ENCODE measurements at regions not wholly inside any gene's neighbourhood (a gene's known extent, or its start where the extent isn't known, plus 50 kb on each side); places are given as distances from the start of the nearest gene placed in this dataset.

GRCh38 chr1:20426371-20426770 is 59.6 kb downstream of the CAMK2N1 start:
- TF ChIP-seq, protein P1, sequence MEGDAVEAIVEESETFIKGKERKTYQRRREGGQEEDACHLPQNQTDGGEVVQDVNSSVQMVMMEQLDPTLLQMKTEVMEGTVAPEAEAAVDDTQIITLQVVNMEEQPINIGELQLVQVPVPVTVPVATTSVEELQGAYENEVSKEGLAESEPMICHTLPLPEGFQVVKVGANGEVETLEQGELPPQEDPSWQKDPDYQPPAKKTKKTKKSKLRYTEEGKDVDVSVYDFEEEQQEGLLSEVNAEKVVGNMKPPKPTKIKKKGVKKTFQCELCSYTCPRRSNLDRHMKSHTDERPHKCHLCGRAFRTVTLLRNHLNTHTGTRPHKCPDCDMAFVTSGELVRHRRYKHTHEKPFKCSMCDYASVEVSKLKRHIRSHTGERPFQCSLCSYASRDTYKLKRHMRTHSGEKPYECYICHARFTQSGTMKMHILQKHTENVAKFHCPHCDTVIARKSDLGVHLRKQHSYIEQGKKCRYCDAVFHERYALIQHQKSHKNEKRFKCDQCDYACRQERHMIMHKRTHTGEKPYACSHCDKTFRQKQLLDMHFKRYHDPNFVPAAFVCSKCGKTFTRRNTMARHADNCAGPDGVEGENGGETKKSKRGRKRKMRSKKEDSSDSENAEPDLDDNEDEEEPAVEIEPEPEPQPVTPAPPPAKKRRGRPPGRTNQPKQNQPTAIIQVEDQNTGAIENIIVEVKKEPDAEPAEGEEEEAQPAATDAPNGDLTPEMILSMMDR (IDR thresholded peaks at IDR 0.05; ENCODE audit: poor library complexity, severe bottlenecking): no peak
- no peak for TF ChIP-seq RAD21 (conservative IDR thresholded peaks at IDR 0.05)
- no peak for TF ChIP-seq MXI1 (conservative IDR thresholded peaks at IDR 0.05; ENCODE audit: poor library complexity, severe bottlenecking)
- TF ChIP-seq EZH2 (IDR thresholded peaks at IDR 0.05; ENCODE audit: borderline replicate concordance, insufficient read depth, low read length, poor library complexity, severe bottlenecking): no peak
- no peak for TF ChIP-seq TAF1 (IDR thresholded peaks at IDR 0.05; ENCODE audit: low read depth)
- no peak for TF ChIP-seq POLR2AphosphoS5 (IDR thresholded peaks at IDR 0.05)
- no peak for TF ChIP-seq REST (IDR thresholded peaks at IDR 0.05; ENCODE audit: borderline replicate concordance)
- no peak for TF ChIP-seq EP300 (conservative IDR thresholded peaks at IDR 0.05; ENCODE audit: poor library complexity, severe bottlenecking)
